Tibial nerve (tissue), 4 donors: ENCODE measurements at regions not wholly inside any gene's neighbourhood (a gene's known extent, or its start where the extent isn't known, plus 50 kb on each side); places are given as distances from the start of the nearest gene placed in this dataset.
A peak's percentile ranks its signal among the peaks of the same experiment; 100 is the strongest.
"Not testable (repeated sequence)": the region's sequence is repeated elsewhere in the genome, so short reads cannot be mapped to it uniquely, and the experiment has no call there.

Source experiments
- DNase-seq, 2 donors: peaks; one replicate each; pipeline ENCODE4 v3.0.0-alpha.2; 2019; ENCODE audit warnings: low spot score in 2 of 2
- H3K27ac ChIP-seq, 4 donors: fragments of 200-600 bp; sonication (generic) in 3 of 4; one replicate each; pipeline ENCODE4 v1.5.1; 2017 to 2019; ENCODE audit warnings: mild to moderate bottlenecking in 1 of 4
- H3K27me3 ChIP-seq, 2 donors: fragments of 200-600 bp; sonication (generic) in 1 of 2; one replicate each; pipeline versions ENCODE4 v1.5.1 to v1.6.0; 2017 to 2019
- H3K36me3 ChIP-seq, 3 donors: fragments of 200-600 bp; sonication (generic); one replicate each; pipeline ENCODE4 v1.5.1; 2018 to 2019
- H3K4me1 ChIP-seq, 4 donors: fragments of 200-600 bp; sonication (generic) in 3 of 4; one replicate each; pipeline ENCODE4 v1.5.1; 2017 to 2019
- H3K4me3 ChIP-seq, 4 donors: fragments of 200-600 bp; sonication (generic) in 3 of 4; one replicate each; pipeline ENCODE4 v1.5.1; 2017 to 2019; ENCODE audit warnings: mild to moderate bottlenecking in 1 of 4, moderate library complexity in 1 of 4
- H3K9me3 ChIP-seq, 4 donors: fragments of 200-600 bp; sonication (generic) in 3 of 4; one replicate each; pipeline ENCODE4 v1.5.1; 2017 to 2019
- EP300 ChIP-seq, 2 donors: sonication (generic); formaldehyde crosslinking; IDR thresholded peaks; one replicate each; pipeline ENCODE4 v1.6.1; 2017; ENCODE audit warnings: antibody characterized with exemption in 2 of 2, mild to moderate bottlenecking in 1 of 2
- POLR2A ChIP-seq, 2 donors: fragments of 450-650 bp; IDR thresholded peaks; one replicate each; pipeline ENCODE4 v1.6.1; 2017; ENCODE audit warnings: antibody characterized with exemption in 2 of 2, mild to moderate bottlenecking in 2 of 2, moderate library complexity in 2 of 2
- WGBS, 2 donors: methylation state at CpG; one replicate each; pipeline ENCODE4 v1.1.5; 2018; 5-methylcytosine and 5-hydroxymethylcytosine counted together
- TF ChIP-seq, protein P1 (sequence below), 5 experiments: fragments of 200-600 bp in 3 of 5; fragments of 450-650 bp in 2 of 5; sonication (generic) in 3 of 5; IDR thresholded peaks; one replicate each; pipeline ENCODE4 v1.5.1; 2016 to 2019; ENCODE audit warnings: antibody characterized with exemption in 5 of 5, mild to moderate bottlenecking in 3 of 5, moderate library complexity in 2 of 5

DNA sequence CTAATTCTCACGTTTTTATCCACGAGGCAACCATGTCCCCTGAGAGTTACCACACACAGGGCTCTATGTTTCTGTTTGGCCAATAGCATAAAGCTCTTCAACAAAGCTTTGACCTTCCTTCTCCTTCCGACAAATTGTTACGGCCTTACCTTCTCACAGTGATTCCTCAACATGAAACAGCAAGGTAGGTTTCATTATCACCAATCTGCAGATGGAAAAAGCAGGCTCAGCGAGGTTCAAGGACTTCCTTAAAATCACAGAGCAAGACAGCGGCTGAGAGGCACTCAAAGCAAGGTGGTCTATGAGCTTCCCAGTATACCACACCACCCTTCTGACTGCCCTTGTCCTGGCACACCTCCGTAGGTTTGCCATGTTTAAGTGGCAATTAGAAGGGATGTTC, 360.0 kb downstream of the CD83 start:
- no peaks in the 10 kb centered on the region for H3K27me3 ChIP-seq
- peaks cover 0 to 15% (median 5%) of the 10 kb centered on the region in 4 donors for H3K4me1 ChIP-seq
- no peaks in the 10 kb centered on the region for H3K9me3 ChIP-seq
- 56% methylated on average over 7 of the region's 7 CpGs for WGBS, 2 donors
- no peak overlapping the region for H3K4me3 ChIP-seq
- DNase-seq: no peak
- peak overlapping the region in 2 of 4 donors; percentile 17 to 35 for H3K27ac ChIP-seq
- H3K36me3 ChIP-seq: no peaks in the 10 kb centered on the region
- no peak for TF ChIP-seq POLR2A (IDR thresholded peaks at IDR 0.05)
- peak in 1 of 2 donors; percentile 9 for TF ChIP-seq EP300 (IDR thresholded peaks at IDR 0.05)
- TF ChIP-seq, protein P1, sequence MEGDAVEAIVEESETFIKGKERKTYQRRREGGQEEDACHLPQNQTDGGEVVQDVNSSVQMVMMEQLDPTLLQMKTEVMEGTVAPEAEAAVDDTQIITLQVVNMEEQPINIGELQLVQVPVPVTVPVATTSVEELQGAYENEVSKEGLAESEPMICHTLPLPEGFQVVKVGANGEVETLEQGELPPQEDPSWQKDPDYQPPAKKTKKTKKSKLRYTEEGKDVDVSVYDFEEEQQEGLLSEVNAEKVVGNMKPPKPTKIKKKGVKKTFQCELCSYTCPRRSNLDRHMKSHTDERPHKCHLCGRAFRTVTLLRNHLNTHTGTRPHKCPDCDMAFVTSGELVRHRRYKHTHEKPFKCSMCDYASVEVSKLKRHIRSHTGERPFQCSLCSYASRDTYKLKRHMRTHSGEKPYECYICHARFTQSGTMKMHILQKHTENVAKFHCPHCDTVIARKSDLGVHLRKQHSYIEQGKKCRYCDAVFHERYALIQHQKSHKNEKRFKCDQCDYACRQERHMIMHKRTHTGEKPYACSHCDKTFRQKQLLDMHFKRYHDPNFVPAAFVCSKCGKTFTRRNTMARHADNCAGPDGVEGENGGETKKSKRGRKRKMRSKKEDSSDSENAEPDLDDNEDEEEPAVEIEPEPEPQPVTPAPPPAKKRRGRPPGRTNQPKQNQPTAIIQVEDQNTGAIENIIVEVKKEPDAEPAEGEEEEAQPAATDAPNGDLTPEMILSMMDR (IDR thresholded peaks at IDR 0.05): no peak

DNA sequence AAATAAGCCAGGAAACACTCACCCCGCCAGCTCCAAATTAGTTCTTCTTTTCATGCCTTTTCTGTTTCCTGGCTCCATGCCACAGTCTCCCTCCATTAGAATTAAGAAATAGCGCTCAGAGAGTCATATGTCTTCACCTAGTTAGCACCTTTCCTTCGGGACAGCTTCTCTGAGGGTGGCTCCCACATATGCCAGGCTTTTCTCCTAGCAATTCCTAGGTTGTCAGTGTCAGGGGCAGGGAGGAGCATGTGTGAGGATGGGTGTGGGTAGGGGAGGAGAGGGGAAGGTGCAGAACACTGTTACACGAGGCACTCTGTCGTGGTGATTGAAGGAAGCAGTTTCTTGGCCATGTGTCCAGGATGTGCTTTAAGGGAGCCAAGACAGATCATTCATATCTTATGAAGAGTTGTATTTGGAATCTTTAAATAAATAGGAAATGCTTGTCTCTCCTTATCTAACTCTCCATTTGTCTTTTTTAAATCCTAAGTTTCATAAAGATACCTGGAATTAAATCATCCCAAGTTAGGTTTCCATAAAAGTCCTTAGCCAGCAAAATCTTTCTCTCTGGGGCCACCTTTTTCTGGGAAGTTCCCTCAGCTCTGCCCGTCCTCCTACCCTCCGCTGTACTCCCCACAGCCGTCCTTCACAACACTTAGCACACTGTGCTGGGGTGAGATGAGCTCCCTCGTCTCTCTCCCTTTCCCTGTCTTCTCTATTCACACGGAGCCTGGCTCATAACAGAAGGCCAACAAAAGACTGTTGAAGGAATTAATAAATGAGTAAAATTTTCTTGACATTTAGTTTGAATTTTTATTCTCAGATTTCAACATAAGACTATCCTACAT, 361.0 kb downstream of the CD83 start:
- H3K27ac ChIP-seq: no peak overlapping the region

DNA sequence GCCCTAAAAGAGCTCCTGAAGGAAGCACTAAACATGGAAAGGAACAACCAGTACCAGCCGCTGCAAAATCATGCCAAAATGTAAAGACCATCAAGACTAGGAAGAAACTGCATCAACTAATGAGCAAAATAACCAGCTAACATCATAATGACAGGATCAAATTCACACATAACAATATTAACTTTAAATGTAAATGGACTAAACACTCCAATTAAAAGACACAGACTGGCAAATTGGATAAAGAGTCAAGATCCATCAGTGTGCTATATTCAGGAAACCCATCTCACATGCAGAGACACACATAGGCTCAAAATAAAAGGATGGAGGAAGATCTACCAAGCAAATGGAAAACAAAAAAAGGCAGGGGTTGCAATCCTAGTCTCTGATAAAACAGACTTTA, 364.4 kb downstream of the CD83 start:
- WGBS, 2 donors: no CpG with 5 or more reads among the region's 1 CpG
- not testable (repeated sequence) for H3K36me3 ChIP-seq, H3K27ac ChIP-seq, H3K4me1 ChIP-seq, H3K9me3 ChIP-seq, DNase-seq, H3K27me3 ChIP-seq, H3K4me3 ChIP-seq

More for the DNA sequence above, 361.0 kb downstream of the CD83 start:
- H3K36me3 ChIP-seq: no peaks in the 10 kb centered on the region
- TF ChIP-seq EP300 (IDR thresholded peaks at IDR 0.05) (no peak), POLR2A (IDR thresholded peaks at IDR 0.05) (no peak)
- TF ChIP-seq, protein P1 (IDR thresholded peaks at IDR 0.05): no peak
- H3K27me3 ChIP-seq: no peaks in the 10 kb centered on the region
- peak in 1 of 2 donors; percentile 47 for DNase-seq
- WGBS, 2 donors: 74% methylated on average over 10 of the region's 10 CpGs
- H3K4me1 ChIP-seq: peaks cover 0 to 15% (median 5%) of the 10 kb centered on the region in 4 donors
- no peak overlapping the region for H3K4me3 ChIP-seq
- no peaks in the 10 kb centered on the region for H3K9me3 ChIP-seq

GRCh38 chr6:14487625-14488024, 370.1 kb downstream of the CD83 start:
- WGBS, 2 donors: 90 to 96% methylated on average over 3 of the region's 3 CpGs
- Histone ChIP-seq H3K4me1 (no peaks in the 10 kb centered on the region), H3K27ac (no peak overlapping the region), H3K4me3 (no peak overlapping the region), H3K36me3 (no peaks in the 10 kb centered on the region), H3K9me3 (no peaks in the 10 kb centered on the region), H3K27me3 (no peaks in the 10 kb centered on the region)
- DNase-seq: no peak
- no peak for TF ChIP-seq EP300 (IDR thresholded peaks at IDR 0.05)
- TF ChIP-seq, protein P1 (IDR thresholded peaks at IDR 0.05): no peak
- no peak for TF ChIP-seq POLR2A (IDR thresholded peaks at IDR 0.05)

GRCh38 chr6:14488180-14488579, 370.6 kb downstream of the CD83 start:
- WGBS, 2 donors: 93 to 100% methylated on average over 2 of the region's 2 CpGs
- TF ChIP-seq POLR2A (IDR thresholded peaks at IDR 0.05): no peak
- TF ChIP-seq, protein P1 (IDR thresholded peaks at IDR 0.05): no peak
- no peak for TF ChIP-seq EP300 (IDR thresholded peaks at IDR 0.05)
- DNase-seq: no peak
- Histone ChIP-seq H3K27me3 (no peaks in the 10 kb centered on the region), H3K27ac (no peak overlapping the region), H3K36me3 (no peaks in the 10 kb centered on the region), H3K4me3 (no peak overlapping the region), H3K4me1 (no peaks in the 10 kb centered on the region), H3K9me3 (peaks cover 0 to 5% (median 0%) of the 10 kb centered on the region in 4 donors)
